Femur (tissue), 1 donor: ENCODE measurements at regions not wholly inside any gene's neighbourhood (a gene's known extent, or its start where the extent isn't known, plus 50 kb on each side); places are given as distances from the start of the nearest gene placed in this dataset.
"Not testable (repeated sequence)": the region's sequence is repeated elsewhere in the genome, so short reads cannot be mapped to it uniquely, and the experiment has no call there.

Experiments used
- DNase-seq: peaks from one replicate; pipeline ENCODE4 v3.0.0-alpha.2; 2017

DNA sequence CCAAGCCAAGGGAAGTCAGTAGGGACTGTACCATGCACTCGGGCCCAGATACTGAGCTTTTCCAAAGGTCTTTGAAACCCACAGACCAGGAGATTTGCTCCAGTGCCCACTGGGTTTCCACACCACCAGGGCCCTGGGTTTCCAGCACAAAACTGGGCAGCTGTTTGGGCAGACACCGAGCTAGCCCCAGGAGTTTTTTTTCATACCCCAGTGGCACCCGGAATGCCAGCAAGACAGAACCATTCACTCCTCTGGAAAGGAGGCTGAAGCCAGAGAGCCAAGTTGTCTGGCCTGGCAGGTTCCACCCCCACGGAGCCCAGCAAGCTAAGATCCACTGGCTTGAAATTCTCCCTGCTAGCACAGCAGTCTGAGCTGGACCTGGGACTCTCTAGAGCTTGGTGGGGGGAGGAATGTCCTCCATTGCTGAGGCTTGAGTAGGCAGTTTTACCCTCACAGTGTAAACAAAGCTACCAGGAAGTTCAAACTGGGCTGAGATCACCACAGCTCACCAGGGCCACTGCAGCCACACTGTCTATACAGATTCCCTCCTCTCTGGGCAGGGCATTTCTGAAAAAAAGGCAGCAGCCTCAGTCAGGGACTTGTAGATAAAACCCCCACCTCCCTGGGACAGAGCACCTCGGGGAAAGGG lies 793.7 kb downstream of the RPS29 start:
- DNase-seq = no peak

DNA sequence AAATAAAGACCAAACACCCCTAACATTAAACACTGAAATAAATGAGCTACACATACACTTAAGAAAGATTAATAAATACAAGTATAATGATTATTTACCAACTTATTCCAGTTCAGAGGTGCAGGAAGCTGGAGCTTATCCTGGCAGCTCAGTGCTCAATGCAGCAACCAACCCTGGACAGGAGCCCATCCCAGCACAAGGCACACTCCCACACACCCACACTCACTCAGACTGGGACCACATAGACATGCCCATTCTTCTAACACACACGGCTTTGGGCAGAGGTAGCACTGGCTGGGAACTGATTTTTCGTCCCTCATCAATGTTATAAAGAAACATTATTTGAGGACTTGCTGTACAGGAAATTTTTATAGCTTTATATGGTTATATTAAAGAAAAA lies 797.4 kb downstream of the RPS29 start:
- DNase-seq = no peak

DNA sequence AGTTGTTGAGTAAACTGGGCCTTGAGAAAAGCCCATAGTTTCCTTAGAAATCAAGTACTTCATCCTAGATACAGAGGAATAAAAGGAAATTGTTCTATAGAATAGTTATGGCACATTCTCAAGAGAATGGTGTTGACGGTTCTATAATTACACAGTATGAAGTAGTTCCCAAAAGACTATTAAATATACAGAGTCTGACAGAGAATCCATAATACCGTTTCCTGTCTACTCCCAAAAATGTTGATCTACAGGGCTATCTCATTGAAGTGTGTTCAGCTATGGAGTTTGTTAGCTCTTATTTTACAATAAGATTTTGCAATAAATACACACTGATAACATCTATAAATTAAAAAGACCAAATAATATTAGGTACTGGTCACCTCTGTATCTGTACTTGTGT lies 799.7 kb downstream of the RPS29 start:
- no peak for DNase-seq

DNA sequence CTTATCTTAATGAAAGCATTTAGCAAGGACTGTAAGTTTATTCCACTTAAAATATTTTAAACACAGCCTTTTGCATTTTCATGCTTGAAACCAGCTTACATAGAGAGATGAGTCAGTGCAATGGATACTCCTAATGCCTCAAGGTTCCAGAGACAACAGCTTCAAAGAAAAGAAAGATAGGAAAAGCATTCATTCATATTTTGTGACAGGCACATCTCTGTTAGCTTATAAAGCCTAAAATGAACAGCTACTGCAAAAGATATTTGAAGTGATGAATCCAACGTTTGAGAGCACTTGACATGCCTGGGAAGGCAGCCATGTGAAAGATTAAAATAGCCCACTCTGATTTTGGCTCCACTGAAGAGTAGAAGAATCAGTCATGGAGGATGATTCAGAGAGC lies 814.5 kb downstream of the RPS29 start:
- DNase-seq = no peak

DNA sequence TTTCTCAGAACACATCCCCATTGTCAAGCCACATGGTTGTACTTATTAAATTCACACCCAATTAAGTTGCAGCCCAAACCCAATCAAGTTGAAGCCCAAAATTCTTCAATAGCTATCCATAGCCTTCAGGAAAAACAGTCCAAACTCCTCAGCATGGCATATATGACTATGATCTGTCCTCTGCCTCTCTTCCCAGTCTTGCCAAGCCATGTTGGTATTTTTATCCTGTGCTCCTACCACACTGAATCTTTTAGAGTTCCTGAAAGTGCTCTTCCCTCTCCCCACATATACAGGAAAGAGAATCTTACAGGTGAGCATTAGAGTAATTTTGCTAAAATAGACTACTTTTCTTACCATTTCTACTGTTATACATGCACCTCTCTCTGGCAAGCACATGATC lies 834.9 kb downstream of the RPS29 start:
- DNase-seq = no peak

- DNase-seq = no peak
Measured at GRCh38 chr14:48748151-48748675, 838.0 kb downstream of the RPS29 start.

- no peak for DNase-seq
Measured at GRCh38 chr14:48747561-48748089, 838.6 kb downstream of the RPS29 start.

- DNase-seq = no peak
Measured at GRCh38 chr14:48744202-48744601, 842.0 kb downstream of the RPS29 start.

GRCh38 chr14:48738186-48738925 lies 847.8 kb downstream of the RPS29 start:
- DNase-seq = no peak

GRCh38 chr14:48735607-48736006 lies 850.6 kb downstream of the RPS29 start:
- no peak for DNase-seq

DNA sequence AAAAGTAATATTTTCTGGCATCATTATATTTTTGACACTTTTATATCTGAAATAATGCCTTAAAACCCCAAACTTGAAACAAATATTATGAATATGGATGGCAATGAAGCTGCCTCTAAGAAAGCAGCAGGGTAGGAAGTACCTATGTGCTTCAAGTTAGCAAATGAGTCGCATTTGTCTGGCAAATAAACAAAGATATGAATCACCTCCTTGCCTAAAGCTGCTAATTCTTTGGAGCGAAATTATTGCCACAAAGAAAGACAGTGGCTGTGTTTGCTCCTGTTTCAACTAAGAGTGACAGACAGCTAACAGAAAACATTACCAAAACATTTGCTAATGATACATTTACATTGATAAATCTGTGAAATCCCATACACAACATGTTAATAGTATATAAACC lies 854.9 kb downstream of the RPS29 start:
- no peak for DNase-seq

GRCh38 chr14:48726080-48726642 lies 860.0 kb downstream of the RPS29 start:
- DNase-seq = no peak

- no peak for DNase-seq
Measured at GRCh38 chr14:48725051-48725734, 861.0 kb downstream of the RPS29 start.

- no peak for DNase-seq
Measured at GRCh38 chr14:48723841-48724495, 862.2 kb downstream of the RPS29 start.

- no peak for DNase-seq
Measured at GRCh38 chr14:48714366-48714765, 871.8 kb downstream of the RPS29 start.

GRCh38 chr14:48710133-48710532 lies 876.0 kb downstream of the RPS29 start:
- DNase-seq = no peak

DNA sequence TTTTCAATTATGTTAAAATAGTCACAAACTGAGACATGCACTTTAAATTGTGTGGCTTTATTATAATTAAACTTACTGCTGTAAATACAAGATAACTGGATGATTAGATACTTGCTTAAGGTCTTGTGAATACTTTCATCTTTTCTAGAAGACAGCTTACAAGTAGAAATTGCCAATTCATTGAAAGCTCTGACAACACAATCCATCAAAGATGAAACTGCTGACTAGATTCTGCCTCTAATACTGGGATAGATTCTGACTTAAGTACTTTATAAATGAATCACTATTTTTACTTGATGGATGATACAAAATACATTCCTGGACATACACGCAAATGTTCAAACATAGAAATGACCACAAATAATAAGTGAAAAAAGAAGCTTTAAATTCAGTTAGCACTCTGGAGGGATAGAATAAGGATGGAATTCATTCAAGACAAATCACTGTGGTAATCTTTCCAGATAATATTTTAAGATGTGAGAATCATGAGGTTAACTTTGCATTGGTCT lies 876.8 kb downstream of the RPS29 start:
- no peak for DNase-seq

DNA sequence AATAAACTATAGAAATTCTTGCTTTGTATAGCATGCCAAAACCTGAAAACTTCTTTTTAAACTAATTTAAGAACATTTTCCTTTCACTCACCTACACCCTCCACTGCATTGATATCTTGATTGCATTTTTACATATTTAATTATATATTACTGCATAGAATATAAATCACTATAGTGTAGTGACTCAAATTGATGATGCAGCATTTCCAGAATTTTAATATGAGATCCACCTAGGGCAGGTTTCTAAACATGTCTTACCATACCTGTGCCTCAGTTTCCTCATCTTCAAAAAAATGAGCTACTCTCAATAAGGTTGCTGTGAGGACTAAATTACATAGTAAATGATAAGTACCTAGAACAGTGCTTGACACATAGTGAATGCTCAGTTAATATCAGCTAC lies 881.5 kb downstream of the RPS29 start:
- no peak for DNase-seq

DNA sequence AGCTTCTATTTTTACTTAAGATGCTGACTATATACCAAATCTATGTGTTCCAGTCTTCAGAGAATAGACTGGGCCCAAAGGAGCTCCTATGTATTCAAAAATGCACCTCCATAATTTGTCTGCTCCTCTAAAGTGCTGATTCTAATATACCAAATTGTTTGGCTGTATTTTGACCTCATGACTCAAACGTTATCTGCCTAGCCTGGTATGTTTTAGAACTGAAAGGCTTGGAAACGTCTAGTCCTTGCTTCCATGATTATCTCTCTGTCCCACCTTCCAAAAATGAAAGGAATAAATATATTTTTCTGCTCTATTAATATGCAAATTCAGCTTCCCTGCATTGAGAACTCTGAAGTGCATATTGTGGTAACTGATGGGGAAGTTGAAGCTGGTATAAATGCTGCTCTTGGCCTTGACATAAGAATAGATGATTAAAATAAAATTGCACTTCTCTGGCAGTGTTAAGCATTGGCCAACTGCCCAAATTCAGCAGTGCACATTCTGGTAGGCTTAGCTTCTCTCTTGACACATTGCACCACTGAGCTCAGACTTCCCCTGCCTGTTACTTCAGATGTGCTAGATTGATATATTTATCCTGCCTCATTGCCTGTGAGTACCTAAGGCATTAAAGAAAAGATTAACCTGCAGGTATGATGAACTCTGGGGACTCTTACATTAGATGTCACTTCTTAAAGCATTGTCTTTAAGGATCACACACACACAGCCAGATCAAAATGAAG lies 882.3 kb downstream of the RPS29 start:
- DNase-seq = no peak

DNA sequence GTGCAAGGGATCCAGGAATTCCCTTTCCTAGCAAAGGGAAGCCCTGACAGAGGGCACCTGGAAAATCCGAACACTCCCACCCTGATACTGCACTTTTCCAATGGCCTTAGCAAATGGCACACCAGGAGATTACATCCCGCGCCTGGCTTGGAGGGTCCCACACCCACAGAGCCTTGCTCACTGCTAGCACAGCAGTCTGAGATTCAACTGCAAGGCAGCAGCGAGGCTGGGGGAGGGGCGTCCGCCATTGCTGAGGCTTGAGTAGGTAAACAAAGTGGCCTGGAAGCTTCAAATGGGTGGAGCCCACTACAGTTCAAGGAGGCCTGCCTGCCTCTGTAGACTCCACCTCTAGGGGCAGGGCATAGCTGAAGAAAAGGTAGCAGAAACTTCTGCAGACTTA lies 888.8 kb downstream of the RPS29 start:
- not testable (repeated sequence) for DNase-seq

- DNase-seq = no peak
Measured at GRCh38 chr14:48693793-48694192, 892.4 kb downstream of the RPS29 start.

DNA sequence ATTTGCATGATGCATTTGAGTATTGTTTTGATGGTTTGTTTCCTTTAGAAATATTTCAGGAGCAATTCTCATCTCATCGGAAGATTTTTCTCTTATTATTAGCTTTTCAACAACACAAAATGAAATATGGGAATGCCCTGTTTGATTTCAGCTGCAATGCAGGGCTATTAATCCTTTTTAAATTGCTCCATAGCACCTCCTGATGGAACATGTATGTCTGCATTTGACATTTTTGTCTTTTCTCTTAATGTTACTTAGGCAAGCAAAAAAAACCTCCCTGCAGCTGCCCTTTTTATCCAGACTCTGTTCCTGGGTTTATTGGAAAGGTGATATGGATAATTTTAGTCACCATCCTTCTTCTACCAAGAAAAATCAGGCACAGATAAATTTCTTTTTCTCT lies 895.8 kb downstream of the RPS29 start:
- DNase-seq = no peak
